ENCODE measurements at regions not wholly inside any gene's neighbourhood (a gene's known extent, or its start where the extent isn't known, plus 50 kb on each side); places are given as distances from the start of the nearest gene placed in this dataset.

GRCh38 chr2:58640042-58640441 is 398.9 kb upstream of the FANCL start:
- TF ChIP-seq CTCF (IDR thresholded peaks at IDR 0.05 in 2 of 3, conservative IDR thresholded peaks at IDR 0.05 in 1 of 3; ENCODE audit: control insufficient read depth in 2 of 3, extremely low read depth in 1 of 3, insufficient read depth in 1 of 3, low read depth in 3 of 3, low read length in 3 of 3) (no peak), SMC3 (IDR thresholded peaks at IDR 0.05; ENCODE audit: borderline replicate concordance, low read length) (no peak)

Data from GM12878 (cell line).